ENCODE measurements at regions not wholly inside any gene's neighbourhood (a gene's known extent, or its start where the extent isn't known, plus 50 kb on each side); places are given as distances from the start of the nearest gene placed in this dataset.
"Not testable (repeated sequence)": the region's sequence is repeated elsewhere in the genome, so short reads cannot be mapped to it uniquely, and the experiment has no call there.

DNA sequence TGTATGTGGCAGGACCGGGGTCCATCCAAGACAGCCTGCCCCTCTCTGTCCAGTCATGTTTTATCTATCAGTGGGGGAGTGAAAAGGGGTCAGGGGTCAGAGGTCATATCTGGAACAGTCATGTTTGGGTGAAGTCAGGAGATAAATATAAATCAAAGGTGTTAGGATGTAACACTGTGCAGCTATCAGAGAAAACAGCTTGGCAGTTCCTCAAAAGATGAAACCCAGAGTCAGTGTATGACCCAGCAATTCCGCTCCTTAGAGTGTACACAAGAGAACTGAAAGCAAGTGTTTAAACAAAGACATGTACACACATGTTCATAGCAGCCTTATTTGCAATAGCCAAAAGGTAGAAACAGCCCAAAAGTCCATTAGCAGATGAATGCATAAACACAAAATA lies 361.3 kb downstream of the FOXL1 start:
- no peak for FAIRE-seq

- no peak for FAIRE-seq
These were observed 363.4 kb downstream of the FOXL1 start for GRCh38 chr16:86941731-86942130.

- FAIRE-seq, result no peak
These were observed 364.1 kb downstream of the FOXL1 start for GRCh38 chr16:86942151-86943051.

DNA sequence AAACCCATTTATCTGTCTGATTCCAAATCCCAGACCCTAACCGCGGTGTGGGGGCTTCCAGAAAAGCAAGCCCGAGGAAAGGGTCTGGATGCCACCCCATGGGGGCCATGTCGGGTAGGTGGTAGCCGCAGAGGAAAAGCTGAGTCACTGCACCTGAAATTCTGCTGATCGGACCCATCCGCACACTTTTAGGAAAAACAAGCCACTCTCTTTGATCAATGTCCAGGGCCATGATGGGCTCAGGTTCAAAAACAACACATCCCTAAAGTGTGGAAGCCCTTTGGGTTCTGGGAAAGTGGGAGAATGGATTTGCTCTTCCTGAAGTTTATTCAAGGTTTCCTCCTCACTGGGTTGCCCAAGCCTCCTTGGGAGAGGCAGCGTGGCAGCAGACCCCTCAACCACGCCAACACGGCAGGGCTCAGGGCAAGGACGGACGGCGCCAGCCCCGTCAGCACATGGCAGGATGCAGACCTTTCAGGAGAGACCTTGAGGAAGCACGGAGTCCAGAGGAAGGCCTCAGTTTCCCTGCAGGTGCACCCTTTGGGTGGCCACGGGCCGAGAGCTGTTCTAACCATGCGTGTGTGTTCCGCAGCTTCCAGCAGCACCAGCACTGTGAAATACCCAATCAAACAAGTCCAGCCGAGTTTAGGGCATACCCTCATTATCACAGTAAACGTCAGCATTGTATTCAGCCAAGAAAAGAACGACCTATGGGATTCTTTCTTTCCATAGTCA lies 367.0 kb downstream of the FOXL1 start:
- no peak for FAIRE-seq

GRCh38 chr16:86946396-86946795 lies 368.0 kb downstream of the FOXL1 start:
- no peak for FAIRE-seq

DNA sequence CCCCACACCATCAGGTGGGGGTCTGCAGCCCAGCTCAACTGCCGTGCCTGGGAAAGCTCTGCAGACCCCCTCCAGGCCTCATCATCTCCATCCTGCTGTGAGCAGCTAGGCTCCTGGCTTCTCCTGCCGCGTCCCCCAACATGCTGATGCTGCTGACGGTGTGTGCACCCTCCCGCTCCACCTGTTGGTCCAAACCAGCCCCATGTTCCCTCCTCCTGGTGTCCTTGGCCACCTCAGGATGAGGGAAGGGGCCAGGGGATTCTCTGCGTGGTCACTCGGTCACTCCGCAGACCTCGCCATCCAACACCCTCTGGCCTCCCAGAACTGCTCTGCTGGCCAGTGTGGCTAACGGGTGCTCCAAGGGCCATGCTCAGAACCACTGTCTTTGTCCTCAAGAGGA lies 368.6 kb downstream of the FOXL1 start:
- FAIRE-seq, result no peak

GRCh38 chr16:86948046-86948445 lies 369.1 kb downstream of the C16orf95 start:
- no peak for FAIRE-seq

GRCh38 chr16:86949116-86949515 lies 368.1 kb downstream of the C16orf95 start:
- FAIRE-seq, result no peak

DNA sequence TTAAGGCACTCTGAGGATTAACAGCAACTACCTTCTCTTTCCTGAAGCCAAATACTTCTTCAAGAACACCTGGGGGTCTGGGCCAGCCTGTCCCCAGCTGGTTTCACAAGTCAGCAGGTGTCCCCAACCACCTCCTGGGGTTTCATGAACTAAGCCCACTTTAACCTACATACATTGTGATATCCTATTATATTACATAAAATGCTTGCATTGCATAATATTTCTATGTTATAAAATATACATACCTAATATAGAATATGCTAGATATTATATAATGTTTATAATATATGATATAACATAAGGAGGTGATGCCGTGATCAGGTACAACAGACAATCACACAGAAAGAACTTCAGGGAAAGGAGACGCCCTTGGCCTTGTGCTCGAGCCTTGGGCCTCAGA lies 367.6 kb downstream of the C16orf95 start:
- no peak for FAIRE-seq

GRCh38 chr16:86951041-86951822 lies 366.0 kb downstream of the C16orf95 start:
- FAIRE-seq, result no peak

- no peak for FAIRE-seq
These were observed 365.2 kb downstream of the C16orf95 start for GRCh38 chr16:86951831-86952598.

DNA sequence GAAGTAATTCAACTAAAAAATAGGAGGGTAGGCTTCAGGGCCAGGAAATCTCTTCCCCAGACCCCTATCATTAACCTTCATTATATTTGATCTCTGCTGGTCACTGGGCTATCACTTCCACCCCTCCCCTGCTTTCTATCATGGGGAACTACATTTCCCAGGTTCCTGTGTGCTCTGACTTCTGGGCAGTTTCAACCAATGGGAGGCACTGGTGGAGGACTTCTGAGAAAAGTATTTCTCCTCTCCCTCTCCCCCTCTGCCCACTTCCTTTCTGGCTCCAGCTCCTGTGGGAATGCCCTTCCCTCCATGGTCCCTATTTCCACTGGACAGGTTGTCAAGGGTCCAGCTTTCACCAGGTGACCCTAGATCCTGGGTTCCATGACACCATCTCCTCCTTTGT lies 364.4 kb downstream of the C16orf95 start:
- no peak for FAIRE-seq

- no peak for FAIRE-seq
These were observed 363.4 kb downstream of the C16orf95 start for GRCh38 chr16:86953631-86954391.

- no peak for FAIRE-seq
These were observed 361.9 kb downstream of the C16orf95 start for GRCh38 chr16:86955136-86955855.

GRCh38 chr16:86956437-86956836 lies 360.8 kb downstream of the C16orf95 start:
- no peak for FAIRE-seq

- FAIRE-seq, result not testable (repeated sequence)
These were observed 359.5 kb downstream of the C16orf95 start for GRCh38 chr16:86957662-86958198.

- no peak for FAIRE-seq
These were observed 358.8 kb downstream of the C16orf95 start for GRCh38 chr16:86958423-86958822.

GRCh38 chr16:86959091-86959651 lies 358.0 kb downstream of the C16orf95 start:
- FAIRE-seq, result no peak

DNA sequence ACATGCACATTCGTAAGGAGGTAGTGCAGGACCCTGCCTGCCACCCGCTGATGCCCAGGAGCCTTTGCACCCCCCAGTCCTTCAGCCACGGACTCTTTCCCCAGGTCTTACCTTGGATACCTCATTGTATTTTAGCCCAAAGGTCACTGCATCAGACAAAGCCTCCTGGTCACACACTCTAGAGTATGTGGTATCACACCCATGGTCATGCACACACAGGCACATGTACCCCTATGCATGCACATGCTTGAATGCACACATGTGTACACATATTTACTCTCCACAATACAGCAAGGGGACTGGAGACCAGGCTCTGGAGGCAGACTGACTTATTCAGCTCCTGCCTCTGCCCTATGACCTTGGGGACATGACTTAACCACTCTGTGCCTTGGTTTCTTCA lies 357.5 kb downstream of the C16orf95 start:
- FAIRE-seq, result no peak

- FAIRE-seq, result no peak
These were observed 356.9 kb downstream of the C16orf95 start for GRCh38 chr16:86960266-86960665.
